ENCODE measurements at regions not wholly inside any gene's neighbourhood (a gene's known extent, or its start where the extent isn't known, plus 50 kb on each side); places are given as distances from the start of the nearest gene placed in this dataset.

DNA sequence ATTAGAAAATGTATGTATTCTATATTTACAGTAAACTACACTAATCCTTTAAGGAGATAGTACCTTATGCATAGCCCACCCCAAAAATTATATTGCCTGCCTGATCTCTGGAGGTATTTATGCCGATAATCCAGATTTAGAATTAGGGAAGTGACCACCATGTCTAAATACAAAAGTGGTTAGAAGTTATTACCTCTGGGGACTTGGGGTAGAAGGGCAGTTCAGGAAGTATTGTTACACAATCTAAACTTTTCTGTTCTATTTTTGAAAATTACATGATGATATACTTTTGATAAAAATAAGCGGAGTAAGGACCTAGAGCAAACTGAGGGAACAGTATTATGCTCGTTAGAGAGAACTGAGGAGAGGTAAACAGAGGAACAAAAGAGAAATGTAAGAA lies 90.5 kb upstream of the ZP4 start:
- DNase-seq (no peak), ATAC-seq (no peak)

DNA sequence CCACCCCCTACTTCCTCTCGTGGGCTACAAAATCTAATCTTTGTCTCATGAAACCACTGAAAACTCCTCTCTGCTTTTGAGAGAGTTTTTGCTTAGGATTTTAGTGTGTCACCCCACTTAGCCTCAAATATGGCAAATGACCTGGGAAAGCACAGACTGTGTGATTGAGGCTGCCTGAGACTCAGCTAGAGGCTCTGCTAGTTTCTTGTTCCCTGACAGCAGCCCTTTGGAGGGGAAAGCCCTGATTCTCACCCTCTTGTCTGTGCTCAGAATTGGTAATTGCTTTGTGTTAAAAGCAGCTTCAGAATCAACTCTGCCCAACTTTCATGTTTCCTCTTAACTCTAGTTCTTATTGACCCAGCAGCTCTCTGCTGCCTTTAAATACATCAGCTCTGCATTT lies 85.6 kb upstream of the ZP4 start:
- ATAC-seq (no peak), DNase-seq (no peak)

DNA sequence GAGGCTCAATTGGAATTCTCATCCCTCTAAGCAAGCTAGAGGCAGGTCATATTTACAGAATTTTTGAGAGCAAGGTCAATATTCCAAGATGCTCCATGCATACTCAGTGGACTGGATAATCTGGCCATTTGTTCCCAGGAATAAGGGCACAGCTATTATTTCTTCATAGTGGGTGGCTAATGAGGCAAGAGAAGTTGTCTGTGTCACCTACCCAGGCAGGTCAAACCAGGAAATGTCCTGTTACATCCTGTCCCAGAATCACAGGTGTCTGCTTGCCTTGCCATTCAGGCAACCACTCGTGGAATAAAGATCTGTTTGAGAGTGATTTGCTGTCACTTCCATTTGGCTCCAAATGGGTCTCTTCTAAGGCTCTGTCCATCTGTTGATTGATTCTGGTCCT lies 85.2 kb upstream of the ZP4 start:
- no peak for DNase-seq
- no peak for ATAC-seq

- DNase-seq (no peak), ATAC-seq (no peak)
Observed at GRCh38 chr1:237975376-237975775, 84.7 kb upstream of the ZP4 start.

GRCh38 chr1:237972186-237972585 lies 81.5 kb upstream of the ZP4 start:
- ATAC-seq, result no peak
- DNase-seq, result no peak

GRCh38 chr1:237962985-237963384 lies 72.3 kb upstream of the ZP4 start:
- no peak for ATAC-seq
- DNase-seq, result no peak

GRCh38 chr1:237961754-237962153 lies 71.0 kb upstream of the ZP4 start:
- ATAC-seq, result no peak
- no peak for DNase-seq

GRCh38 chr1:237959838-237960237 lies 69.1 kb upstream of the ZP4 start:
- no peak for DNase-seq

DNA sequence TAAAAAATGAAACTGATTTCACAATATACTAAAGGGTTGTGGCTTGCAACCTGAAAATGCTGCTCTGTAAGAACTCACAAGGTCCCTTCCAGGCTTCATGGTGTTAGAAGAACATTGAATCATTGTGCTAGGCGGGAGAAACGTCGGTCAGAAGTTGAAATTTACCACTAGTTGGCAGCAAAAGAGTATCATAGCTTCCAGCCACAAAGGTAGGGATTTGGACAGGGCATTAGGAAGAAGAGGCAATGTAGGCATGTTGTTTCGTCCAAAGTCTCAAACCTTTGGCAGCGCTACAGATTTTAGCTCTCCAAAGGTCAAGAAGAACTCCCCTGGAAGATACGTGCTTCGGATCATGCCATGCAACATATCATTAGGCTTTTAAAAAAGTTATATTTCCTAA lies 62.5 kb upstream of the ZP4 start:
- DNase-seq (no peak), ATAC-seq (no peak)

More at GRCh38 chr1:237959838-237960237, 69.1 kb upstream of the ZP4 start:
- ATAC-seq, result no peak

Data from stimulated activated naive CD8-positive, alpha-beta T cell treated with anti-CD3 and anti-CD28 coated beads, Interleukin-15, Interleukin-2, amounts not matched to agents 100 U/mL and 50 U/mL, for 24 hours (primary cell).